HEK293T (cell line): ENCODE measurements at regions not wholly inside any gene's neighbourhood (a gene's known extent, or its start where the extent isn't known, plus 50 kb on each side); places are given as distances from the start of the nearest gene placed in this dataset.

Experiments
- CTCF ChIA-PET: fragments of 350-600 bp; formaldehyde crosslinking; extraction: SDS; loops from one replicate; lab custom pipeline; 2021; ENCODE audit warnings: antibody characterized with exemption, inconsistent platforms; lab: Yijun Ruan, JAX
- POLR2A ChIA-PET: fragments of 350-600 bp; formaldehyde crosslinking; extraction: SDS; loops from one replicate; lab custom pipeline; 2020; ENCODE audit warnings: antibody characterized with exemption, inconsistent platforms; lab: Yijun Ruan, JAX
- DNase-seq: peaks from one replicate; pipeline ENCODE4 v3.0.0; 2012; ENCODE audit warnings: mixed read lengths; ENCODE audit errors: extremely low spot score
- ARNT ChIP-seq: fragments of 450-650 bp; IDR thresholded peaks from 2 replicates; pipeline ENCODE4 v1.6.1; 2017; ENCODE audit warnings: mild to moderate bottlenecking
- BHLHE40 ChIP-seq: fragments of 450-650 bp; IDR thresholded peaks from 2 replicates; pipeline ENCODE4 v1.6.1; 2016; ENCODE audit warnings: mild to moderate bottlenecking, moderate library complexity, borderline replicate concordance
- CTBP1 ChIP-seq: fragments of 450-650 bp; IDR thresholded peaks from 2 replicates; pipeline ENCODE4 v1.6.1; 2016; ENCODE audit warnings: borderline replicate concordance
- ELF4 ChIP-seq: fragments of 450-650 bp; IDR thresholded peaks from 2 replicates; pipeline ENCODE4 v1.6.1; 2017; ENCODE audit warnings: antibody characterized with exemption
- FOXA1 ChIP-seq: fragments of 450-650 bp; IDR thresholded peaks from 2 replicates; pipeline ENCODE4 v1.6.1; 2016; ENCODE audit warnings: mild to moderate bottlenecking
- FOXK2 ChIP-seq: fragments of 450-650 bp; IDR thresholded peaks from 2 replicates; pipeline ENCODE4 v1.6.1; 2016; ENCODE audit warnings: mild to moderate bottlenecking
- FOXM1 ChIP-seq: fragments of 450-650 bp; IDR thresholded peaks from 2 replicates; pipeline ENCODE4 v1.6.1; 2017; ENCODE audit warnings: mild to moderate bottlenecking, borderline replicate concordance
- HDGF ChIP-seq: fragments of 450-650 bp; IDR thresholded peaks from 2 replicates; pipeline ENCODE4 v1.6.1; 2017; ENCODE audit warnings: antibody characterized with exemption, borderline replicate concordance
- L3MBTL2 ChIP-seq: fragments of 450-650 bp; conservative IDR thresholded peaks from 2 replicates; pipeline ENCODE4 v1.6.1; 2016; ENCODE audit warnings: mild to moderate bottlenecking
- LEF1 ChIP-seq: fragments of 450-650 bp; IDR thresholded peaks from 2 replicates; pipeline ENCODE4 v1.6.1; 2017; ENCODE audit warnings: mild to moderate bottlenecking, borderline replicate concordance
- NFRKB ChIP-seq: fragments of 450-650 bp; IDR thresholded peaks from 2 replicates; pipeline ENCODE4 v1.6.1; 2016; ENCODE audit warnings: mild to moderate bottlenecking, moderate library complexity
- SP1 ChIP-seq: fragments of 450-650 bp; IDR thresholded peaks from 2 replicates; pipeline ENCODE4 v1.6.1; 2017
- SUZ12 ChIP-seq: fragments of 450-650 bp; IDR thresholded peaks from 2 replicates; pipeline ENCODE4 v1.6.1; 2016; ENCODE audit warnings: mild to moderate bottlenecking
- TARDBP ChIP-seq: fragments of 450-650 bp; IDR thresholded peaks from 2 replicates; pipeline ENCODE4 v1.6.1; 2016
- ZNF384 ChIP-seq: fragments of 450-650 bp; IDR thresholded peaks from 2 replicates; pipeline ENCODE4 v1.6.1; 2016
- TF ChIP-seq, protein P1 (sequence below): fragments of 450-650 bp; IDR thresholded peaks from 2 replicates; pipeline ENCODE4 v1.6.1; 2016

- CTCF ChIA-PET: no interaction called here
- no peak for DNase-seq
- POLR2A ChIA-PET: no interaction called here
- no peak for TF ChIP-seq LEF1
- TF ChIP-seq, protein P1, sequence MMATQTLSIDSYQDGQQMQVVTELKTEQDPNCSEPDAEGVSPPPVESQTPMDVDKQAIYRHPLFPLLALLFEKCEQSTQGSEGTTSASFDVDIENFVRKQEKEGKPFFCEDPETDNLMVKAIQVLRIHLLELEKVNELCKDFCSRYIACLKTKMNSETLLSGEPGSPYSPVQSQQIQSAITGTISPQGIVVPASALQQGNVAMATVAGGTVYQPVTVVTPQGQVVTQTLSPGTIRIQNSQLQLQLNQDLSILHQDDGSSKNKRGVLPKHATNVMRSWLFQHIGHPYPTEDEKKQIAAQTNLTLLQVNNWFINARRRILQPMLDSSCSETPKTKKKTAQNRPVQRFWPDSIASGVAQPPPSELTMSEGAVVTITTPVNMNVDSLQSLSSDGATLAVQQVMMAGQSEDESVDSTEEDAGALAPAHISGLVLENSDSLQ: no peak
- no peak for TF ChIP-seq L3MBTL2
- TF ChIP-seq SUZ12: no peak
- no peak for TF ChIP-seq FOXK2
- TF ChIP-seq ZNF384: no peak
- no peak for TF ChIP-seq ELF4
- TF ChIP-seq FOXM1: no peak
- no peak for TF ChIP-seq SP1
- TF ChIP-seq ARNT: no peak
- TF ChIP-seq FOXA1: no peak
- TF ChIP-seq TARDBP: no peak
- no peak for TF ChIP-seq NFRKB
- no peak for TF ChIP-seq CTBP1
Observed at GRCh38 chr2:57536535-57537231, 509.9 kb upstream of the VRK2 start.

- POLR2A ChIA-PET: no interaction called here
- TF ChIP-seq NFRKB: no peak
- no peak for TF ChIP-seq FOXM1
- TF ChIP-seq LEF1: no peak
- no peak for TF ChIP-seq ZNF384
- no peak for TF ChIP-seq HDGF
- no peak for TF ChIP-seq L3MBTL2
- no peak for TF ChIP-seq ARNT
- no peak for TF ChIP-seq TARDBP
- no peak for TF ChIP-seq BHLHE40
- TF ChIP-seq CTBP1: no peak
- TF ChIP-seq FOXA1: no peak
- no peak for TF ChIP-seq ELF4
- TF ChIP-seq FOXK2: no peak
- TF ChIP-seq, protein P1: no peak
- TF ChIP-seq SUZ12: no peak
- no peak for TF ChIP-seq SP1
Observed at GRCh38 chr2:57539761-57540160, 506.8 kb upstream of the VRK2 start.

GRCh38 chr2:57542081-57542480 is 504.5 kb upstream of the VRK2 start:
- ChIA-PET CTCF (no interaction called here), POLR2A (no interaction called here)

More at GRCh38 chr2:57539761-57540160, 506.8 kb upstream of the VRK2 start:
- no peak for DNase-seq
- CTCF ChIA-PET: no interaction called here

GRCh38 chr2:57543211-57543610 is 503.4 kb upstream of the VRK2 start:
- POLR2A ChIA-PET: no interaction called here
- CTCF ChIA-PET: no interaction called here
- TF ChIP-seq ZNF384 (no peak), TARDBP (no peak), CTBP1 (no peak), FOXM1 (no peak), SUZ12 (no peak), ARNT (no peak), NFRKB (no peak), BHLHE40 (no peak), L3MBTL2 (no peak), FOXA1 (no peak)
- TF ChIP-seq, protein P1: no peak
- no peak for DNase-seq

More at GRCh38 chr2:57542081-57542480, 504.5 kb upstream of the VRK2 start:
- no peak for DNase-seq
- TF ChIP-seq ELF4 (no peak), FOXK2 (no peak), CTBP1 (no peak), NFRKB (no peak), ARNT (no peak), SUZ12 (no peak), SP1 (no peak), BHLHE40 (no peak), L3MBTL2 (no peak), FOXA1 (no peak)

GRCh38 chr2:57544624-57545023 is 502.0 kb upstream of the VRK2 start:
- TF ChIP-seq FOXA1 (no peak), BHLHE40 (no peak)
- TF ChIP-seq, protein P1: no peak
- CTCF ChIA-PET: no interaction called here
- POLR2A ChIA-PET: no interaction called here
- DNase-seq: no peak

GRCh38 chr2:57546478-57546877 is 500.1 kb upstream of the VRK2 start:
- DNase-seq: no peak
- TF ChIP-seq ARNT (no peak), SUZ12 (no peak), NFRKB (no peak), FOXK2 (no peak), SP1 (no peak), FOXA1 (no peak), TARDBP (no peak)
- TF ChIP-seq, protein P1: no peak
- ChIA-PET CTCF (no interaction called here), POLR2A (no interaction called here)
